ENCODE measurements at regions not wholly inside any gene's neighbourhood (a gene's known extent, or its start where the extent isn't known, plus 50 kb on each side); places are given as distances from the start of the nearest gene placed in this dataset.

DNA sequence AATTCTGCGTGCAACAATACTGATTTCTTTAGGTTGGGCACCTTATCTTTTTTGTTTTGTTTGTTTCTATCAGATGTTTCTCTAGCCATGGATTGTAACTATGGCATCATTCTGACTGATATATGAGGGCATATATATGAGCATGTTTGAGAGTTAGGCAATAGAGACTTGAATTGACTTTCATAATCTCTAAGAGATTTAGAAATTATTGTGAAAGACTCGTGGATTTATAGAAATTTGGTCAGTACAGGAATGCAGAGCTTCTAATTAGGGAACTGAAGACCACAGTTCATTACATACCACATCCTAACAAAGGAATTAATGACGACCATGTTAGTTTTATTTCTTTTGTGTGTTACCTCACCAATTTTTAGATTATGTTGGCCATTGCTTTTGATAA, 546.0 kb upstream of the GRAMD2B start:
- DNase-seq (ENCODE audit: low read depth, low spot score): no peak
- FAIRE-seq: no peak
- ChIA-PET SMC1A (ENCODE audit: uncharacterized antibody, unreplicated experiment) (no interaction called here), RAD21 (ENCODE audit: unreplicated experiment) (no interaction called here), CTCF (no interaction called here), POLR2A (no interaction called here)
- H3K27me3 ChIP-seq (replicated peaks in 1 of 2; ENCODE audit: control insufficient read depth in 2 of 2, insufficient read depth in 2 of 2, low read length in 1 of 2): no peaks in the 10 kb centered on the region
- no peak overlapping the region for H2AFZ ChIP-seq (ENCODE audit: control insufficient read depth, low read depth, low read length)
- no peak overlapping the region for H3K4me3 ChIP-seq
- ATAC-seq: no peak
- H3K4me1 ChIP-seq (ENCODE audit: control insufficient read depth, insufficient read depth, low read length): no peaks in the 10 kb centered on the region
- H3K9ac ChIP-seq (ENCODE audit: control insufficient read depth, insufficient read depth, low read length): no peak overlapping the region
- H4K20me1 ChIP-seq (ENCODE audit: control insufficient read depth, insufficient read depth): no peaks in the 10 kb centered on the region
- in situ Hi-C loops (cut with MboI) (no loop called here), intact Hi-C loops (cut with micrococcal nuclease; ENCODE audit: unreplicated experiment) (no loop called here)
- no peak overlapping the region for H3K27ac ChIP-seq (ENCODE audit: control insufficient read depth, insufficient read depth)
- no peak for TF ChIP-seq SRF (IDR thresholded peaks at IDR 0.05; ENCODE audit: low read depth in 2 of 2, low read length in 2 of 2)
- TF ChIP-seq MTA2 (IDR thresholded peaks at IDR 0.05; ENCODE audit: low read depth): no peak
- TF ChIP-seq MYC (IDR thresholded peaks at IDR 0.05; ENCODE audit: insufficient read depth, insufficient read length, insufficient replicate concordance, low read length, severe bottlenecking): no peak
- TF ChIP-seq SREBF2 (IDR thresholded peaks at IDR 0.05; ENCODE audit: low read length): no peak
- no peak for TF ChIP-seq CTCF (IDR thresholded peaks at IDR 0.05 in 2 of 3, conservative IDR thresholded peaks at IDR 0.05 in 1 of 3; ENCODE audit: control insufficient read depth in 2 of 3, extremely low read depth in 1 of 3, insufficient read depth in 1 of 3, low read depth in 3 of 3, low read length in 3 of 3)
- TF ChIP-seq CREM (IDR thresholded peaks at IDR 0.05; ENCODE audit: low read depth): no peak
- TF ChIP-seq, protein P1, sequence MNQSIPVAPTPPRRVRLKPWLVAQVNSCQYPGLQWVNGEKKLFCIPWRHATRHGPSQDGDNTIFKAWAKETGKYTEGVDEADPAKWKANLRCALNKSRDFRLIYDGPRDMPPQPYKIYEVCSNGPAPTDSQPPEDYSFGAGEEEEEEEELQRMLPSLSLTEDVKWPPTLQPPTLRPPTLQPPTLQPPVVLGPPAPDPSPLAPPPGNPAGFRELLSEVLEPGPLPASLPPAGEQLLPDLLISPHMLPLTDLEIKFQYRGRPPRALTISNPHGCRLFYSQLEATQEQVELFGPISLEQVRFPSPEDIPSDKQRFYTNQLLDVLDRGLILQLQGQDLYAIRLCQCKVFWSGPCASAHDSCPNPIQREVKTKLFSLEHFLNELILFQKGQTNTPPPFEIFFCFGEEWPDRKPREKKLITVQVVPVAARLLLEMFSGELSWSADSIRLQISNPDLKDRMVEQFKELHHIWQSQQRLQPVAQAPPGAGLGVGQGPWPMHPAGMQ (IDR thresholded peaks at IDR 0.05; ENCODE audit: borderline replicate concordance): no peak
- TF ChIP-seq TBL1XR1 (IDR thresholded peaks at IDR 0.05; ENCODE audit: low read depth, low read length): no peak
- no peak for TF ChIP-seq KAT2A (conservative IDR thresholded peaks at IDR 0.05; ENCODE audit: control insufficient read depth, low read depth, low read length)
- no peak for TF ChIP-seq PKNOX1 (IDR thresholded peaks at IDR 0.05)
- TF ChIP-seq, protein P2, sequence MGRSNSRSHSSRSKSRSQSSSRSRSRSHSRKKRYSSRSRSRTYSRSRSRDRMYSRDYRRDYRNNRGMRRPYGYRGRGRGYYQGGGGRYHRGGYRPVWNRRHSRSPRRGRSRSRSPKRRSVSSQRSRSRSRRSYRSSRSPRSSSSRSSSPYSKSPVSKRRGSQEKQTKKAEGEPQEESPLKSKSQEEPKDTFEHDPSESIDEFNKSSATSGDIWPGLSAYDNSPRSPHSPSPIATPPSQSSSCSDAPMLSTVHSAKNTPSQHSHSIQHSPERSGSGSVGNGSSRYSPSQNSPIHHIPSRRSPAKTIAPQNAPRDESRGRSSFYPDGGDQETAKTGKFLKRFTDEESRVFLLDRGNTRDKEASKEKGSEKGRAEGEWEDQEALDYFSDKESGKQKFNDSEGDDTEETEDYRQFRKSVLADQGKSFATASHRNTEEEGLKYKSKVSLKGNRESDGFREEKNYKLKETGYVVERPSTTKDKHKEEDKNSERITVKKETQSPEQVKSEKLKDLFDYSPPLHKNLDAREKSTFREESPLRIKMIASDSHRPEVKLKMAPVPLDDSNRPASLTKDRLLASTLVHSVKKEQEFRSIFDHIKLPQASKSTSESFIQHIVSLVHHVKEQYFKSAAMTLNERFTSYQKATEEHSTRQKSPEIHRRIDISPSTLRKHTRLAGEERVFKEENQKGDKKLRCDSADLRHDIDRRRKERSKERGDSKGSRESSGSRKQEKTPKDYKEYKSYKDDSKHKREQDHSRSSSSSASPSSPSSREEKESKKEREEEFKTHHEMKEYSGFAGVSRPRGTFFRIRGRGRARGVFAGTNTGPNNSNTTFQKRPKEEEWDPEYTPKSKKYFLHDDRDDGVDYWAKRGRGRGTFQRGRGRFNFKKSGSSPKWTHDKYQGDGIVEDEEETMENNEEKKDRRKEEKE (IDR thresholded peaks at IDR 0.05): no peak
- TF ChIP-seq, protein P3, sequence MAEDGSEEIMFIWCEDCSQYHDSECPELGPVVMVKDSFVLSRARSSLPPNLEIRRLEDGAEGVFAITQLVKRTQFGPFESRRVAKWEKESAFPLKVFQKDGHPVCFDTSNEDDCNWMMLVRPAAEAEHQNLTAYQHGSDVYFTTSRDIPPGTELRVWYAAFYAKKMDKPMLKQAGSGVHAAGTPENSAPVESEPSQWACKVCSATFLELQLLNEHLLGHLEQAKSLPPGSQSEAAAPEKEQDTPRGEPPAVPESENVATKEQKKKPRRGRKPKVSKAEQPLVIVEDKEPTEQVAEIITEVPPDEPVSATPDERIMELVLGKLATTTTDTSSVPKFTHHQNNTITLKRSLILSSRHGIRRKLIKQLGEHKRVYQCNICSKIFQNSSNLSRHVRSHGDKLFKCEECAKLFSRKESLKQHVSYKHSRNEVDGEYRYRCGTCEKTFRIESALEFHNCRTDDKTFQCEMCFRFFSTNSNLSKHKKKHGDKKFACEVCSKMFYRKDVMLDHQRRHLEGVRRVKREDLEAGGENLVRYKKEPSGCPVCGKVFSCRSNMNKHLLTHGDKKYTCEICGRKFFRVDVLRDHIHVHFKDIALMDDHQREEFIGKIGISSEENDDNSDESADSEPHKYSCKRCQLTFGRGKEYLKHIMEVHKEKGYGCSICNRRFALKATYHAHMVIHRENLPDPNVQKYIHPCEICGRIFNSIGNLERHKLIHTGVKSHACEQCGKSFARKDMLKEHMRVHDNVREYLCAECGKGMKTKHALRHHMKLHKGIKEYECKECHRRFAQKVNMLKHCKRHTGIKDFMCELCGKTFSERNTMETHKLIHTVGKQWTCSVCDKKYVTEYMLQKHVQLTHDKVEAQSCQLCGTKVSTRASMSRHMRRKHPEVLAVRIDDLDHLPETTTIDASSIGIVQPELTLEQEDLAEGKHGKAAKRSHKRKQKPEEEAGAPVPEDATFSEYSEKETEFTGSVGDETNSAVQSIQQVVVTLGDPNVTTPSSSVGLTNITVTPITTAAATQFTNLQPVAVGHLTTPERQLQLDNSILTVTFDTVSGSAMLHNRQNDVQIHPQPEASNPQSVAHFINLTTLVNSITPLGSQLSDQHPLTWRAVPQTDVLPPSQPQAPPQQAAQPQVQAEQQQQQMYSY (CRISPR knock-in tag; IDR thresholded peaks at IDR 0.05): no peak
- no peak for TF ChIP-seq RAD21 (IDR thresholded peaks at IDR 0.05; ENCODE audit: insufficient read depth, low read depth, low read length)
- no peak for TF ChIP-seq HDAC2 (IDR thresholded peaks at IDR 0.05)
- H3K79me2 ChIP-seq (ENCODE audit: control insufficient read depth, insufficient read depth, low read length): no peaks in the 10 kb centered on the region
- H3K36me3 ChIP-seq (ENCODE audit: control insufficient read depth in 2 of 2, insufficient read depth in 2 of 2, low read length in 1 of 2): no peaks in the 10 kb centered on the region
- BruUV-seq (replicated peaks): no TSS peak
- no peak overlapping the region for H3K4me2 ChIP-seq (ENCODE audit: control insufficient read depth, insufficient read depth)
- no peaks in the 10 kb centered on the region for H3K9me3 ChIP-seq (replicated peaks; ENCODE audit: control insufficient read depth, insufficient read depth, low read length)
- 16% methylated on average over 3 of the region's 3 CpGs for WGBS (ENCODE audit: insufficient coverage, insufficient replicate concordance, low lambda C conversion rate, missing lambda C conversion rate)

All from GM12878 (cell line).